ENCODE measurements at regions not wholly inside any gene's neighbourhood (a gene's known extent, or its start where the extent isn't known, plus 50 kb on each side); places are given as distances from the start of the nearest gene placed in this dataset.

- TF ChIP-seq, protein P1, sequence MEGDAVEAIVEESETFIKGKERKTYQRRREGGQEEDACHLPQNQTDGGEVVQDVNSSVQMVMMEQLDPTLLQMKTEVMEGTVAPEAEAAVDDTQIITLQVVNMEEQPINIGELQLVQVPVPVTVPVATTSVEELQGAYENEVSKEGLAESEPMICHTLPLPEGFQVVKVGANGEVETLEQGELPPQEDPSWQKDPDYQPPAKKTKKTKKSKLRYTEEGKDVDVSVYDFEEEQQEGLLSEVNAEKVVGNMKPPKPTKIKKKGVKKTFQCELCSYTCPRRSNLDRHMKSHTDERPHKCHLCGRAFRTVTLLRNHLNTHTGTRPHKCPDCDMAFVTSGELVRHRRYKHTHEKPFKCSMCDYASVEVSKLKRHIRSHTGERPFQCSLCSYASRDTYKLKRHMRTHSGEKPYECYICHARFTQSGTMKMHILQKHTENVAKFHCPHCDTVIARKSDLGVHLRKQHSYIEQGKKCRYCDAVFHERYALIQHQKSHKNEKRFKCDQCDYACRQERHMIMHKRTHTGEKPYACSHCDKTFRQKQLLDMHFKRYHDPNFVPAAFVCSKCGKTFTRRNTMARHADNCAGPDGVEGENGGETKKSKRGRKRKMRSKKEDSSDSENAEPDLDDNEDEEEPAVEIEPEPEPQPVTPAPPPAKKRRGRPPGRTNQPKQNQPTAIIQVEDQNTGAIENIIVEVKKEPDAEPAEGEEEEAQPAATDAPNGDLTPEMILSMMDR (IDR thresholded peaks at IDR 0.05): no peak
- no peak for TF ChIP-seq POLR2A (IDR thresholded peaks at IDR 0.05)
Measured at GRCh38 chr1:82927753-82928152, 1071.2 kb downstream of the TTLL7 start.
